H1 (cell line): ENCODE measurements at regions not wholly inside any gene's neighbourhood (a gene's known extent, or its start where the extent isn't known, plus 50 kb on each side); places are given as distances from the start of the nearest gene placed in this dataset.

Experiments used
- CTCF ChIA-PET: fragments of 300-600 bp; sonication (Branson Sonifier 250); formaldehyde crosslinking; loops from one replicate; lab custom pipeline; 2021; ENCODE audit not compliant: partially characterized antibody; lab: Charles Lee
- POLR2A ChIA-PET: fragments of 300-600 bp; sonication (Branson Sonifier 250); formaldehyde crosslinking; loops from one replicate; lab custom pipeline; 2021; ENCODE audit warnings: inconsistent platforms; ENCODE audit not compliant: partially characterized antibody; lab: Charles Lee
- DNase-seq, 2 experiments: peaks; one replicate each; pipeline versions ENCODE4 v3.0.0 to v3.0.0-alpha.2; 2010 to 2022; ENCODE audit warnings: low spot score in 2 of 2, low read depth in 1 of 2, mixed read lengths in 1 of 2
- FAIRE-seq: peaks from 2 replicates; lab custom pipeline; 2011; peaks lifted over from hg19 to GRCh38; lab: Jason Lieb, UNC
- H2AFZ ChIP-seq: 2 replicates; pipeline ENCODE4 v1.8.1; 2012; ENCODE audit warnings: low read length, inconsistent platforms
- H2AK5ac ChIP-seq: 2 replicates; pipeline ENCODE4 v1.6.1; 2013; ENCODE audit warnings: low read depth, low read length
- H2BK120ac ChIP-seq: replicated peaks from 2 replicates; pipeline ENCODE3; 2013; ENCODE audit warnings: low read depth, low read length, inconsistent platforms
- H2BK12ac ChIP-seq: 2 replicates; pipeline ENCODE4 v1.6.1; 2013; ENCODE audit warnings: low read depth, low read length
- H2BK15ac ChIP-seq: 2 replicates; pipeline ENCODE4 v1.6.1; 2013; ENCODE audit warnings: low read length
- H2BK20ac ChIP-seq: 2 replicates; pipeline ENCODE4 v1.6.1; 2013; ENCODE audit warnings: low read length
- H2BK5ac ChIP-seq: 2 replicates; pipeline ENCODE4 v1.6.1; 2013; ENCODE audit warnings: low read depth, low read length
- H3K14ac ChIP-seq: 2 replicates; pipeline ENCODE4 v1.6.1; 2013; ENCODE audit warnings: inconsistent platforms; ENCODE audit not compliant: insufficient read length
- H3K18ac ChIP-seq: 2 replicates; pipeline ENCODE4 v1.6.1; 2013; ENCODE audit warnings: low read length; ENCODE audit errors: extremely low read depth
- H3K23ac ChIP-seq: 2 replicates; pipeline ENCODE4 v1.6.1; 2013; ENCODE audit warnings: inconsistent platforms; ENCODE audit not compliant: insufficient read length
- H3K23me2 ChIP-seq: 2 replicates; pipeline ENCODE4 v1.6.1; 2013; ENCODE audit warnings: low read depth, low read length
- H3K27ac ChIP-seq: 2 replicates; pipeline ENCODE4 v1.6.1; 2011; ENCODE audit warnings: low read depth, low read length, inconsistent platforms
- H3K27me3 ChIP-seq, 4 experiments: replicated peaks in 1 of 4; 1 replicate in 1 of 4; 2 replicates in 3 of 4; pipeline versions ENCODE4 v1.6.1 to v1.8.1; 2011 to 2013; ENCODE audit warnings: low read length in 3 of 4, mild to moderate bottlenecking in 3 of 4, inconsistent platforms in 2 of 4, mixed read lengths in 2 of 4, moderate library complexity in 1 of 4; ENCODE audit not compliant: control insufficient read depth in 3 of 4, insufficient read depth in 3 of 4; ENCODE audit errors: extremely low read depth in 1 of 4
- H3K36me3 ChIP-seq, 4 experiments: 2 replicates each; pipeline versions ENCODE4 v1.6.1 to v1.8.1; 2011 to 2013; ENCODE audit warnings: mild to moderate bottlenecking in 4 of 4, low read length in 3 of 4, moderate library complexity in 2 of 4, control low read depth in 1 of 4, inconsistent platforms in 1 of 4; ENCODE audit not compliant: insufficient read depth in 4 of 4, control insufficient read depth in 2 of 4
- H3K4ac ChIP-seq: replicated peaks from 2 replicates; pipeline ENCODE3; 2013; ENCODE audit warnings: low read length, low read depth, mixed read lengths, inconsistent platforms; ENCODE audit not compliant: insufficient read length
- H3K4me1 ChIP-seq, 4 experiments: replicated peaks in 1 of 4; 1 replicate in 1 of 4; 2 replicates in 3 of 4; pipeline versions ENCODE4 v1.6.1 to v1.8.1; 2011 to 2013; ENCODE audit warnings: low read length in 3 of 4, inconsistent platforms in 2 of 4, mixed read lengths in 1 of 4; ENCODE audit not compliant: insufficient read depth in 4 of 4, control insufficient read depth in 3 of 4
- H3K4me2 ChIP-seq, 2 experiments: 2 replicates each; pipeline versions ENCODE4 v1.6.1 to v1.8.1; 2011 to 2013; ENCODE audit warnings: low read depth in 2 of 2, low read length in 2 of 2, control low read depth in 1 of 2, inconsistent platforms in 1 of 2, mild to moderate bottlenecking in 1 of 2; ENCODE audit not compliant: insufficient read depth in 1 of 2
- H3K4me3 ChIP-seq, 4 experiments: fragments of 200-600, 300-600 bp in 1 of 4; sonication (generic), shearing (Covaris generic), sonication (Bioruptor Twin) in 1 of 4; 2 replicates each; pipeline versions ENCODE4 v1.5.1 to v1.8.1; 2011 to 2016; ENCODE audit warnings: low read length in 4 of 4, low read depth in 3 of 4, control low read depth in 2 of 4, inconsistent platforms in 2 of 4, mild to moderate bottlenecking in 2 of 4, mixed read lengths in 1 of 4, moderate library complexity in 1 of 4; ENCODE audit not compliant: insufficient read depth in 2 of 4; ENCODE audit errors: extremely low read depth in 1 of 4
- H3K56ac ChIP-seq: replicated peaks from 2 replicates; pipeline ENCODE3; 2013; ENCODE audit warnings: low read depth, mild to moderate bottlenecking, mixed read lengths, low read length, inconsistent platforms; ENCODE audit not compliant: insufficient read length
- H3K79me1 ChIP-seq: 2 replicates; pipeline ENCODE4 v1.6.1; 2013; ENCODE audit warnings: low read depth, low read length, control low read depth
- H3K79me2 ChIP-seq, 2 experiments: 2 replicates each; pipeline versions ENCODE4 v1.6.1 to v1.8.1; 2012 to 2013; ENCODE audit warnings: low read length in 2 of 2, mild to moderate bottlenecking in 2 of 2, inconsistent platforms in 1 of 2; ENCODE audit not compliant: insufficient read depth in 2 of 2, control insufficient read depth in 1 of 2
- H3K9ac ChIP-seq, 4 experiments: replicated peaks in 1 of 4; 1 replicate in 1 of 4; 2 replicates in 3 of 4; pipeline versions ENCODE4 v1.6.1 to v1.8.1; 2011 to 2013; ENCODE audit warnings: low read depth in 3 of 4, low read length in 3 of 4, control low read depth in 2 of 4, mild to moderate bottlenecking in 2 of 4, moderate library complexity in 2 of 4, inconsistent platforms in 1 of 4; ENCODE audit errors: extremely low read depth in 1 of 4
- H3K9me3 ChIP-seq, 2 experiments: 2 replicates each; pipeline versions ENCODE4 v1.6.1 to v1.8.1; 2012 to 2013; ENCODE audit warnings: mild to moderate bottlenecking in 2 of 2, moderate library complexity in 2 of 2, control low read depth in 1 of 2, inconsistent platforms in 1 of 2, low read depth in 1 of 2, low read length in 1 of 2, mixed read lengths in 1 of 2; ENCODE audit not compliant: insufficient read depth in 2 of 2
- H4K20me1 ChIP-seq, 2 experiments: replicated peaks in 1 of 2; 2 replicates each; pipeline versions ENCODE3 to v1.8.1; 2011 to 2013; ENCODE audit warnings: inconsistent platforms in 2 of 2, low read length in 2 of 2, mild to moderate bottlenecking in 1 of 2; ENCODE audit not compliant: insufficient read depth in 2 of 2, control insufficient read depth in 1 of 2
- H4K5ac ChIP-seq: 2 replicates; pipeline ENCODE4 v1.6.1; 2013; ENCODE audit warnings: low read length, low read depth, mixed read lengths, inconsistent platforms; ENCODE audit not compliant: insufficient read length
- H4K8ac ChIP-seq: 2 replicates; pipeline ENCODE4 v1.8.0; 2013; ENCODE audit warnings: mild to moderate bottlenecking, moderate library complexity, low read length, inconsistent platforms; ENCODE audit not compliant: insufficient read depth; ENCODE audit errors: extremely low read depth
- H4K91ac ChIP-seq: replicated peaks from 2 replicates; pipeline ENCODE3; 2013; ENCODE audit warnings: low read length, mixed read lengths, inconsistent platforms; ENCODE audit not compliant: insufficient read length
- BCL11A ChIP-seq, 2 experiments: IDR thresholded peaks; one replicate each; pipeline ENCODE4 v1.6.1; 2011; ENCODE audit warnings: low read depth in 2 of 2, low read length in 2 of 2, mild to moderate bottlenecking in 2 of 2
- CBX5 ChIP-seq: fragments of 300-800, 300-1000 bp; sonication (generic); IDR thresholded peaks from 2 replicates; pipeline ENCODE4 v1.7.1; 2016; ENCODE audit warnings: antibody characterized with exemption, low read length, low read depth
- CEBPB ChIP-seq: IDR thresholded peaks from 2 replicates; pipeline ENCODE4 v1.6.1; 2012; ENCODE audit warnings: low read depth, low read length
- POLR2A ChIP-seq, 2 experiments: IDR thresholded peaks; 1 replicate in 1 of 2; 2 replicates in 1 of 2; pipeline ENCODE4 v1.6.1; 2011; ENCODE audit warnings: low read depth in 2 of 2, low read length in 2 of 2, mild to moderate bottlenecking in 2 of 2; ENCODE audit errors: control extremely low read depth in 1 of 2
- POLR2AphosphoS5 ChIP-seq: IDR thresholded peaks from 2 replicates; pipeline ENCODE4 v1.6.1; 2011; ENCODE audit warnings: low read depth, low read length
- RBBP5 ChIP-seq: IDR thresholded peaks from 2 replicates; pipeline ENCODE4 v1.7.1; 2012; ENCODE audit warnings: low read depth, mild to moderate bottlenecking, inconsistent platforms, low read length, moderate library complexity, borderline replicate concordance
- YY1 ChIP-seq: IDR thresholded peaks from 2 replicates; pipeline ENCODE4 v1.6.1; 2011; ENCODE audit warnings: low read depth, mild to moderate bottlenecking, low read length
- WGBS, 2 experiments: shearing (Covaris generic) in 1 of 2; methylation state at CpG; one replicate each; pipeline versions ENCODE4 v1.1.6 to v1.1.7; 2013 to 2015; ENCODE audit warnings: low lambda C conversion rate in 2 of 2, mixed read lengths in 2 of 2, inconsistent platforms in 1 of 2, low coverage in 1 of 2, missing lambda C conversion rate in 1 of 2; ENCODE audit not compliant: insufficient replicate concordance in 2 of 2, insufficient coverage in 1 of 2, insufficient read length in 1 of 2; ENCODE audit errors: extremely low coverage in 1 of 2, missing lambda C conversion rate in 1 of 2; 5-methylcytosine and 5-hydroxymethylcytosine counted together

GRCh38 chr14:30210630-30211029 lies 283.0 kb upstream of the PRKD1 start:
- H3K4me1 ChIP-seq, result no peaks in the 10 kb centered on the region
- H3K23me2 ChIP-seq, result no peaks in the 10 kb centered on the region; the same call in 1 of the 2 replicates
- no peak overlapping the region for H3K4me3 ChIP-seq
- no peak overlapping the region for H2BK5ac ChIP-seq
- no peak overlapping the region for H2BK120ac ChIP-seq
- H4K5ac ChIP-seq, result no peak overlapping the region
- H2BK15ac ChIP-seq, result no peak overlapping the region
- H3K9ac ChIP-seq, result no peak overlapping the region
- no peak overlapping the region for H3K18ac ChIP-seq
- no peaks in the 10 kb centered on the region for H3K79me1 ChIP-seq
- H4K8ac ChIP-seq, result no peak overlapping the region
- no peaks in the 10 kb centered on the region for H3K27me3 ChIP-seq
- H3K27ac ChIP-seq, result no peak overlapping the region
- CTCF ChIA-PET, result interaction anchor here (0.7 kb wide), 1 partner anchor 190 kb away, joined by 5 read pairs; no protein-coding TSS in a partner anchor
- H4K91ac ChIP-seq, result no peak overlapping the region
- POLR2A ChIA-PET, result no interaction called here
- H3K79me2 ChIP-seq, result no peaks in the 10 kb centered on the region
- H3K36me3 ChIP-seq, result no peaks in the 10 kb centered on the region
- no peak overlapping the region for H3K14ac ChIP-seq
- whole genome bisulfite sequencing, 2 experiments, result 87% methylated on average over 4 of the region's 4 CpGs; no CpG with 5 or more reads in 1 of the 2 experiments
- FAIRE-seq, result no peak
- H3K23ac ChIP-seq, result no peak overlapping the region
- H2AFZ ChIP-seq, result no peak overlapping the region
- no peak overlapping the region for H2AK5ac ChIP-seq
- H3K4ac ChIP-seq, result no peak overlapping the region
- no peak for DNase-seq
- H3K56ac ChIP-seq, result no peak overlapping the region
- no peaks in the 10 kb centered on the region for H4K20me1 ChIP-seq
- H2BK12ac ChIP-seq, result no peak overlapping the region
- H2BK20ac ChIP-seq, result no peak overlapping the region
- H3K9me3 ChIP-seq, result no peaks in the 10 kb centered on the region
- no peak overlapping the region for H3K4me2 ChIP-seq
- no peak for TF ChIP-seq POLR2AphosphoS5
- no peak for TF ChIP-seq POLR2A (IDR thresholded peaks at IDR 0.05; ENCODE audit: control extremely low read depth in 1 of 2, low read depth in 2 of 2, low read length in 2 of 2)
- TF ChIP-seq RBBP5, result no peak
- no peak for TF ChIP-seq BCL11A (IDR thresholded peaks at IDR 0.05; ENCODE audit: low read depth in 2 of 2, low read length in 2 of 2)
- TF ChIP-seq CBX5, result no peak
- TF ChIP-seq YY1, result no peak
- TF ChIP-seq CEBPB, result no peak
